22Rv1 (cell line): ENCODE measurements at regions not wholly inside any gene's neighbourhood (a gene's known extent, or its start where the extent isn't known, plus 50 kb on each side); places are given as distances from the start of the nearest gene placed in this dataset.

Experiments used
- ZFX ChIP-seq: fragments of 450-650 bp; IDR thresholded peaks from 2 replicates; pipeline ENCODE4 v1.6.1; 2017; ENCODE audit warnings: antibody characterized with exemption, borderline replicate concordance
- TF ChIP-seq, protein P1 (sequence below): fragments of 450-650 bp; IDR thresholded peaks from 2 replicates; pipeline ENCODE4 v1.5.1; 2017; ENCODE audit warnings: mild to moderate bottlenecking

DNA sequence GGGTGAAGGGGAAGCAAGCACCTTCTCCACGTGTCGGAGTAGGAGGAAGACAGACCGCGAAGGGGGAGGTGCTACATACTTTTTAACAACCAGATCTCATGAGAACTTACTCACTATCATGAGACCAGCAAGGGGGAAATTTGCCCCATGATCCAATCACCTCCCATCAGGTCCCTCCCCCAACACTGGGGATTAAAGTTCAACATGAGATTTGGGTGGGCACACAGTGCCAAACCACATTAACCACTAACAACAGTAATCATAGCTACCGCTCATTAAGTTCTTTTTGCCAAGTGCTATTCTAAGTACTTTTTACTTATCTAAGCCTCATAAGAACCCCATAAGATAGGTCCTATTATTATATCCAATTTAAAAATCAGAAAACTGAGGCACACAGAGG lies 450.5 kb upstream of the DDI1 start:
- TF ChIP-seq, protein P1, sequence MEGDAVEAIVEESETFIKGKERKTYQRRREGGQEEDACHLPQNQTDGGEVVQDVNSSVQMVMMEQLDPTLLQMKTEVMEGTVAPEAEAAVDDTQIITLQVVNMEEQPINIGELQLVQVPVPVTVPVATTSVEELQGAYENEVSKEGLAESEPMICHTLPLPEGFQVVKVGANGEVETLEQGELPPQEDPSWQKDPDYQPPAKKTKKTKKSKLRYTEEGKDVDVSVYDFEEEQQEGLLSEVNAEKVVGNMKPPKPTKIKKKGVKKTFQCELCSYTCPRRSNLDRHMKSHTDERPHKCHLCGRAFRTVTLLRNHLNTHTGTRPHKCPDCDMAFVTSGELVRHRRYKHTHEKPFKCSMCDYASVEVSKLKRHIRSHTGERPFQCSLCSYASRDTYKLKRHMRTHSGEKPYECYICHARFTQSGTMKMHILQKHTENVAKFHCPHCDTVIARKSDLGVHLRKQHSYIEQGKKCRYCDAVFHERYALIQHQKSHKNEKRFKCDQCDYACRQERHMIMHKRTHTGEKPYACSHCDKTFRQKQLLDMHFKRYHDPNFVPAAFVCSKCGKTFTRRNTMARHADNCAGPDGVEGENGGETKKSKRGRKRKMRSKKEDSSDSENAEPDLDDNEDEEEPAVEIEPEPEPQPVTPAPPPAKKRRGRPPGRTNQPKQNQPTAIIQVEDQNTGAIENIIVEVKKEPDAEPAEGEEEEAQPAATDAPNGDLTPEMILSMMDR: no peak
- no peak for TF ChIP-seq ZFX
